GM23338 (cell line): ENCODE measurements at regions not wholly inside any gene's neighbourhood (a gene's known extent, or its start where the extent isn't known, plus 50 kb on each side); places are given as distances from the start of the nearest gene placed in this dataset.

Experiments
- CREB1 ChIP-seq: fragments of 250-450 bp; sonication (Bioruptor Pico); IDR thresholded peaks from 2 replicates; pipeline ENCODE4 v1.5.0; 2020; ENCODE audit warnings: low read depth, mild to moderate bottlenecking, moderate library complexity
- EZH2 ChIP-seq: fragments of 200-600 bp; sonication (generic); IDR thresholded peaks from one replicate; pipeline ENCODE4 v1.8.0; 2017; ENCODE audit warnings: antibody characterized with exemption, mild to moderate bottlenecking, low read depth; ENCODE audit not compliant: unreplicated experiment
- EZH2phosphoT487 ChIP-seq: fragments of 200-600 bp; sonication (generic); IDR thresholded peaks from one replicate; pipeline ENCODE4 v1.8.1; 2018; ENCODE audit warnings: antibody characterized with exemption; ENCODE audit not compliant: unreplicated experiment
- NANOG ChIP-seq: IDR thresholded peaks from 2 replicates; pipeline ENCODE4 v1.6.1; 2016; ENCODE audit warnings: antibody characterized with exemption, borderline replicate concordance
- STAT1 ChIP-seq: IDR thresholded peaks from one replicate; pipeline ENCODE4 v1.6.1; 2016; ENCODE audit warnings: antibody characterized with exemption; ENCODE audit not compliant: unreplicated experiment
- TF ChIP-seq, protein P1 (sequence below), 2 experiments: fragments of 200-600 bp in 1 of 2; sonication (generic) in 1 of 2; conservative IDR thresholded peaks; 2 replicates each; pipeline versions ENCODE4 v1.5.1 to v1.6.1; 2016 to 2017; ENCODE audit warnings: antibody characterized with exemption in 2 of 2, low read depth in 2 of 2, mild to moderate bottlenecking in 2 of 2, moderate library complexity in 1 of 2
- TF ChIP-seq, protein P2 (sequence below): IDR thresholded peaks from one replicate; pipeline ENCODE4 v1.6.1; 2018; ENCODE audit warnings: antibody characterized with exemption; ENCODE audit not compliant: unreplicated experiment

DNA sequence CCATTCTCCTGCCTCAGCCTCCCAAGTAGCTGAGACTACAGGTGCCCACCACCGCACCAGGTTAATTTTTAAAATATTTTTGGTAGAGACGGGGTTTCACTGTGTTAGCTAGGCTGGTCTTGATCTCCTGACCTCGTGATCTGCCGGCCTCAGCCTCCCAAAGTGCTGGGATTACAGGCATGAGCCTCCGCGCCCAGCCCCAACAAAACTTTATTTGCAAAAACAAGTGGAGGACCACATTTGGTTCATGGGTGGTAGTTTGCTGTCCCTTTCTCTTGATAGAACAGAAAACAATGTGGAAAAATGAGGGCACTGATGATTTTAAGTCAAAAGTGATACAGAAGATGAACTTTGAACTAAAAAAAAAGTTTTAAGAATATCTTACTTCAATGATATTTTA, 121.8 kb upstream of the SERPIND1 start:
- TF ChIP-seq, protein P1, sequence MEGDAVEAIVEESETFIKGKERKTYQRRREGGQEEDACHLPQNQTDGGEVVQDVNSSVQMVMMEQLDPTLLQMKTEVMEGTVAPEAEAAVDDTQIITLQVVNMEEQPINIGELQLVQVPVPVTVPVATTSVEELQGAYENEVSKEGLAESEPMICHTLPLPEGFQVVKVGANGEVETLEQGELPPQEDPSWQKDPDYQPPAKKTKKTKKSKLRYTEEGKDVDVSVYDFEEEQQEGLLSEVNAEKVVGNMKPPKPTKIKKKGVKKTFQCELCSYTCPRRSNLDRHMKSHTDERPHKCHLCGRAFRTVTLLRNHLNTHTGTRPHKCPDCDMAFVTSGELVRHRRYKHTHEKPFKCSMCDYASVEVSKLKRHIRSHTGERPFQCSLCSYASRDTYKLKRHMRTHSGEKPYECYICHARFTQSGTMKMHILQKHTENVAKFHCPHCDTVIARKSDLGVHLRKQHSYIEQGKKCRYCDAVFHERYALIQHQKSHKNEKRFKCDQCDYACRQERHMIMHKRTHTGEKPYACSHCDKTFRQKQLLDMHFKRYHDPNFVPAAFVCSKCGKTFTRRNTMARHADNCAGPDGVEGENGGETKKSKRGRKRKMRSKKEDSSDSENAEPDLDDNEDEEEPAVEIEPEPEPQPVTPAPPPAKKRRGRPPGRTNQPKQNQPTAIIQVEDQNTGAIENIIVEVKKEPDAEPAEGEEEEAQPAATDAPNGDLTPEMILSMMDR (conservative IDR thresholded peaks at IDR 0.05; ENCODE audit: low read depth in 2 of 2): no peak
- TF ChIP-seq, protein P2, sequence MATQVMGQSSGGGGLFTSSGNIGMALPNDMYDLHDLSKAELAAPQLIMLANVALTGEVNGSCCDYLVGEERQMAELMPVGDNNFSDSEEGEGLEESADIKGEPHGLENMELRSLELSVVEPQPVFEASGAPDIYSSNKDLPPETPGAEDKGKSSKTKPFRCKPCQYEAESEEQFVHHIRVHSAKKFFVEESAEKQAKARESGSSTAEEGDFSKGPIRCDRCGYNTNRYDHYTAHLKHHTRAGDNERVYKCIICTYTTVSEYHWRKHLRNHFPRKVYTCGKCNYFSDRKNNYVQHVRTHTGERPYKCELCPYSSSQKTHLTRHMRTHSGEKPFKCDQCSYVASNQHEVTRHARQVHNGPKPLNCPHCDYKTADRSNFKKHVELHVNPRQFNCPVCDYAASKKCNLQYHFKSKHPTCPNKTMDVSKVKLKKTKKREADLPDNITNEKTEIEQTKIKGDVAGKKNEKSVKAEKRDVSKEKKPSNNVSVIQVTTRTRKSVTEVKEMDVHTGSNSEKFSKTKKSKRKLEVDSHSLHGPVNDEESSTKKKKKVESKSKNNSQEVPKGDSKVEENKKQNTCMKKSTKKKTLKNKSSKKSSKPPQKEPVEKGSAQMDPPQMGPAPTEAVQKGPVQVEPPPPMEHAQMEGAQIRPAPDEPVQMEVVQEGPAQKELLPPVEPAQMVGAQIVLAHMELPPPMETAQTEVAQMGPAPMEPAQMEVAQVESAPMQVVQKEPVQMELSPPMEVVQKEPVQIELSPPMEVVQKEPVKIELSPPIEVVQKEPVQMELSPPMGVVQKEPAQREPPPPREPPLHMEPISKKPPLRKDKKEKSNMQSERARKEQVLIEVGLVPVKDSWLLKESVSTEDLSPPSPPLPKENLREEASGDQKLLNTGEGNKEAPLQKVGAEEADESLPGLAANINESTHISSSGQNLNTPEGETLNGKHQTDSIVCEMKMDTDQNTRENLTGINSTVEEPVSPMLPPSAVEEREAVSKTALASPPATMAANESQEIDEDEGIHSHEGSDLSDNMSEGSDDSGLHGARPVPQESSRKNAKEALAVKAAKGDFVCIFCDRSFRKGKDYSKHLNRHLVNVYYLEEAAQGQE: no peak
- TF ChIP-seq EZH2phosphoT487 (no peak), EZH2 (no peak), NANOG (no peak), CREB1 (CRISPR knock-in tag) (no peak), STAT1 (no peak)
